ENCODE measurements at regions not wholly inside any gene's neighbourhood (a gene's known extent, or its start where the extent isn't known, plus 50 kb on each side); places are given as distances from the start of the nearest gene placed in this dataset.

DNA sequence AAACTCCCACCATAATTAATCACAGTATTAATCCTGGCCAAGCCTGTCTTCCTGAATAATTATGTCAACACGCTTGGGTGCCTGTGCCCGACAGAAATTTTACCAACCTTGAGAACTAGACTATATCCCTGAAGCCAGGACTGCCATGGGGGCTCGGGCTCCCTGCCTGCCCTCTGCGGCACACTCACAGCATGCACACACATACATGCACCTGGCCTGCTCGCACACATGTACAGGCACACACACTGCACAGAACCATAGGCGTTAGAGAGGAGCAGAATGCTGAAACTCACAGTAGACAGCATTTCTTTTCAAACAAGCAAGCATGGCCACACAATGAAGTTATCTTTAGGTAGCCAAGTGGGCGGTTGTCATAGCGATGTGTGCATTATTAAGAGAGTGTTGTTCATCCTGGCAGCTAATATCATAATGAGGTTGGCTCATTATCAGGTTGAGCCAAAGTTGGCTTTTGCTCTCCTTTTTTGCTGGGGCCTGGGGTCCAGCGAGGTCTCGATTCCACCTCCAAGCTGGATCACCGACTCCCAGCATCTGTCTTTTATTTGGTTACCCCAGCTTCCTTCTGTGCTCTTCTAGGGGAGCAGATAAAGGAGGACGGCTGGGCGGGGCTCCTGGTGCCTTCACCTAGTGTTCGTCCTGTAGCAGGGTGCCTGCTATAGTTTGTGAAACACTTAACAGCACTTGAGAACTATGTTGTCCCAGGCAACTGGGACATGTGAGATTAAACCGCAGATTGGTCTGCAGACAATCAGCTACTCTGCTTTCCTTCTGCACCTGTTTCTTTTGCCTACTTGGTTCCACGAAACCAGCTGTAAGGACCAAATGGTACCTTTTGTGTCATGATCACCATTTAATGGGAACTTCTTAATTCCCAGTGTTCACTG is 91.4 kb downstream of the ZNF621 start:
- no peaks in the 10 kb centered on the region for H3K36me3 ChIP-seq (ENCODE audit: insufficient read depth, low read length)
- no peak overlapping the region for H3K4me3 ChIP-seq (ENCODE audit: low read depth, low read length, poor library complexity, severe bottlenecking)
- no peak overlapping the region for H2AFZ ChIP-seq (ENCODE audit: low read length)
- no peaks in the 10 kb centered on the region for H3K9me2 ChIP-seq (ENCODE audit: insufficient read depth, low read length)
- H4K20me1 ChIP-seq (ENCODE audit: insufficient read depth, low read length), result no peaks in the 10 kb centered on the region
- DNase-seq (ENCODE audit: low spot score), result no peak
- H3K9me3 ChIP-seq (ENCODE audit: low read length), result no peaks in the 10 kb centered on the region
- TF ChIP-seq EZH2phosphoT487 (IDR thresholded peaks at IDR 0.05; ENCODE audit: borderline replicate concordance, low read depth, low read length) (no peak), CTCF (conservative IDR thresholded peaks at IDR 0.05; ENCODE audit: low read length) (no peak)
- POLR2A ChIA-PET, result no interaction called here
- no peaks in the 10 kb centered on the region for H3K79me2 ChIP-seq (ENCODE audit: insufficient read depth, low read depth, low read length)
- no peak overlapping the region for H3K4me2 ChIP-seq (ENCODE audit: low read length)
- no peaks in the 10 kb centered on the region for H3K4me1 ChIP-seq (ENCODE audit: insufficient read depth, low read length, poor library complexity, severe bottlenecking)
- intact Hi-C loops (cut with micrococcal nuclease; ENCODE audit: unreplicated experiment), result no loop called here
- BruUV-seq (replicated peaks), result no TSS peak
- H3K27ac ChIP-seq (ENCODE audit: low read depth, low read length, poor library complexity, severe bottlenecking), result no peak overlapping the region
- CTCF ChIA-PET (ENCODE audit: unreplicated experiment), result no interaction called here

GRCh38 chr3:40617084-40617483 is 92.3 kb downstream of the ZNF621 start:
- no TSS peak for BruUV-seq (replicated peaks)
- no peaks in the 10 kb centered on the region for H3K36me3 ChIP-seq (ENCODE audit: insufficient read depth, low read length)
- POLR2A ChIA-PET, result interaction anchor here (0.7 kb wide), 1 partner anchor 606 kb away, joined by 3 read pairs; no protein-coding TSS in a partner anchor
- H3K79me2 ChIP-seq (ENCODE audit: insufficient read depth, low read depth, low read length), result no peaks in the 10 kb centered on the region
- no peak overlapping the region for H2AFZ ChIP-seq (ENCODE audit: low read length)
- H3K9me2 ChIP-seq (ENCODE audit: insufficient read depth, low read length), result no peaks in the 10 kb centered on the region
- CTCF ChIA-PET (ENCODE audit: unreplicated experiment), result no interaction called here
- H3K4me3 ChIP-seq (ENCODE audit: low read depth, low read length, poor library complexity, severe bottlenecking), result no peak overlapping the region
- no peak overlapping the region for H3K27ac ChIP-seq (ENCODE audit: low read depth, low read length, poor library complexity, severe bottlenecking)
- H3K9me3 ChIP-seq (ENCODE audit: low read length), result no peaks in the 10 kb centered on the region
- TF ChIP-seq CTCF (conservative IDR thresholded peaks at IDR 0.05; ENCODE audit: low read length) (no peak), EZH2phosphoT487 (IDR thresholded peaks at IDR 0.05; ENCODE audit: borderline replicate concordance, low read depth, low read length) (no peak)
- H3K4me1 ChIP-seq (ENCODE audit: insufficient read depth, low read length, poor library complexity, severe bottlenecking), result no peaks in the 10 kb centered on the region
- DNase-seq (ENCODE audit: low spot score), result no peak
- H4K20me1 ChIP-seq (ENCODE audit: insufficient read depth, low read length), result no peaks in the 10 kb centered on the region
- intact Hi-C loops (cut with micrococcal nuclease; ENCODE audit: unreplicated experiment), result no loop called here
- no peak overlapping the region for H3K4me2 ChIP-seq (ENCODE audit: low read length)

DNA sequence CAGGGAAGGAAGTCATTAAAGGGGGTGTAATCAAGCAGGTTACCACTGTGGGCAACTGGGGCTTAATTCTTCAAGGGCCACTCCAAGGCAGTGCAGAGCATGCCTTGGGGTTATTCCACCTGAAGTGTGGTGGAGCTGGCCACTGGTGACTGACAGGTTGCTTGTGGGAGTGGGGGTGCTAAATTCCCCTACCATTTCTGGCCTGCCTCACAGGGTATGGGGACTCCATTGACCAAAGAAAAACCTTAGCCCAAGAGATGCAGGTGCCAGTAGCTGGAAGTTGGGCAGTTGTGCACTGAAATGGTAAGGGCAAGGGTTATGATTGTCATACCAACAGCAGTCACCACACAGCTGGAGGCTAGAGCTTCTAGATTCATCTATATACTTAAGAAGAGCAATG is 93.4 kb downstream of the ZNF621 start:
- CTCF ChIA-PET (ENCODE audit: unreplicated experiment), result no interaction called here
- no peaks in the 10 kb centered on the region for H3K79me2 ChIP-seq (ENCODE audit: insufficient read depth, low read depth, low read length)
- BruUV-seq (replicated peaks), result no TSS peak

More for the DNA sequence above, 93.4 kb downstream of the ZNF621 start:
- no peak overlapping the region for H3K27ac ChIP-seq (ENCODE audit: low read depth, low read length, poor library complexity, severe bottlenecking)
- H3K9me3 ChIP-seq (ENCODE audit: low read length), result no peaks in the 10 kb centered on the region
- intact Hi-C loops (cut with micrococcal nuclease; ENCODE audit: unreplicated experiment), result no loop called here
- no peak for DNase-seq (ENCODE audit: low spot score)
- TF ChIP-seq EZH2phosphoT487 (IDR thresholded peaks at IDR 0.05; ENCODE audit: borderline replicate concordance, low read depth, low read length), result no peak
- TF ChIP-seq CTCF (conservative IDR thresholded peaks at IDR 0.05; ENCODE audit: low read length), result no peak
- POLR2A ChIA-PET, result no interaction called here
- H3K9me2 ChIP-seq (ENCODE audit: insufficient read depth, low read length), result no peaks in the 10 kb centered on the region
- no peak overlapping the region for H3K4me2 ChIP-seq (ENCODE audit: low read length)
- no peaks in the 10 kb centered on the region for H4K20me1 ChIP-seq (ENCODE audit: insufficient read depth, low read length)
- H3K4me1 ChIP-seq (ENCODE audit: insufficient read depth, low read length, poor library complexity, severe bottlenecking), result no peaks in the 10 kb centered on the region
- H3K36me3 ChIP-seq (ENCODE audit: insufficient read depth, low read length), result no peaks in the 10 kb centered on the region
- no peak overlapping the region for H2AFZ ChIP-seq (ENCODE audit: low read length)
- no peak overlapping the region for H3K4me3 ChIP-seq (ENCODE audit: low read depth, low read length, poor library complexity, severe bottlenecking)

Measured in OCI-LY7 (cell line).